ENCODE measurements at regions not wholly inside any gene's neighbourhood (a gene's known extent, or its start where the extent isn't known, plus 50 kb on each side); places are given as distances from the start of the nearest gene placed in this dataset.

DNA sequence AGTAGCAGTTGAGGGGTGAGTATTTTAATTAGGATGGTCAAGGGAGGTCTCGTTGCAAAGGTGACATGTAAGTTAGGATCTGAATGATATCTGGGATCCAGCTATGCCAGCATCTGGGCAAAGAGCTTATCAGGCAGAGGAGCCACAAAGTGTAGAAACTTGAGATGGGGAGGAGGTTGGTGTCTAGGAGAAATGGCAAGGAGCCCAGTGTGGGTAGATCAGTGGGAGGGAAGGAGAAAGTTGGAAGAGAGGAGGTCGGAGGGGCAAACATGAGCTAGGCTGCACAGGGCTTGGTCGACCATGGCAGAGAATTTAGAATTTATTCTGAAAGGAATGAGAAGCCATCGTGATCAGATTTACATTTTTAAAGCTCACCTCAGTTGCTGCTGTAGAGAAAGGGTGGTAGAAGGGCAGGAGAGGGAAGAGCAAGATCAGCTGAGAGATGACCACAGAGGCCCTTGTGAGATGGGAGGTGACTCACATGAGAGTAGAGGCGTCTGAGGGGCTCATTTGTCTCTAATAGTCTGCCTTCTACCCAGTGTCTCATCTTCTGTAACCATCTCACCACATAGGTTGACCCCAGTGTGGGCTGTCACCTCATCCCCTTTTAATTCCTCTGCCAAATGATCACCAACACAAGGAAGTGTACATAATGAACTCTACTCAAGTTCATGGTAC lies 170.0 kb downstream of the ETAA1 start:
- H3K36me3 ChIP-seq: no peaks in the 10 kb centered on the region
- no peak for DNase-seq (ENCODE audit: low read depth in 1 of 2, low spot score in 2 of 2)
- H3K27me3 ChIP-seq (replicated peaks): no peaks in the 10 kb centered on the region
- H3K4me3 ChIP-seq: no peak overlapping the region
- no peaks in the 10 kb centered on the region for H3K9me3 ChIP-seq (replicated peaks)
- no peak overlapping the region for H3K27ac ChIP-seq
- no peaks in the 10 kb centered on the region; the same call in 1 of the 2 replicates for H3K4me1 ChIP-seq (replicated peaks)

DNA sequence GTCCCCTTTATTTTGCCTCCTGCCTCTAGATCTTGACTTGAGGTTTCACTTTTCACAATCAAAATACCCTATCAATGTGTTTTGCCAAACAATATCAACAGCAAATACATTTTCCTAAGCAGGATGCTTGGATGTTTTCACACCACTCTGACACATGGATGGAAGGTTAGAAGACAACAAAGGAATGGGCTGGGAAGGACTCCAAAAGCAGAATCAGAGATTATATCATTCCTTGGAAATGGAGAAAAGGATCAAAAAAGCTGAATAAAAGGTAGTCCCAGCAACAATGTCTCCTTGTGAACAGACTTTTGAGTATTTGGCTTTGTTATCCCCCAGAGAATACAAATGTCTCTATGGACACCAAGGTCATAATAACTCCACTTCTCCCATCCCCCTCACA lies 170.8 kb downstream of the ETAA1 start:
- no peaks in the 10 kb centered on the region for H3K4me1 ChIP-seq (replicated peaks)
- no peaks in the 10 kb centered on the region for H3K9me3 ChIP-seq (replicated peaks)
- H3K27me3 ChIP-seq (replicated peaks): no peaks in the 10 kb centered on the region
- no peak for DNase-seq (ENCODE audit: low read depth in 1 of 2, low spot score in 2 of 2)
- H3K27ac ChIP-seq: no peak overlapping the region
- no peaks in the 10 kb centered on the region for H3K36me3 ChIP-seq
- no peak overlapping the region for H3K4me3 ChIP-seq

DNA sequence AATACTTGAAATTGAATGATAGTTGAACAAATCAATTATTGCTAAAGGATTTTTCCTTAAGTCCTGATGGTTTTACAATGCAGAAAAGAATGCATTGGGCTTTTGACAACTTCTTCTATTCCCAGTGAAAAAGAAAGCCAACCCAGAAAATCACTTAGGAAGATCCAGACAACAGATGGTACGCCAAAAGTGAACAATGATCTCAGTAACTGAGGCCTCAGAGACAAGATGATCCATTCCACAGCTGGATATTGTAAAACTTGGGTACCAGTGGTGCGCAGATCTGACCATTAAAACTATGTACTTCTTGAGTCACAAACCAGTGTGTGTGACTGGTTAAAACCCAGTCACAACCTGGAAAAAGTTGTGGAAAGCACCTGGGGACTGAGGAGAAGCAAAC lies 173.5 kb downstream of the ETAA1 start:
- Histone ChIP-seq H3K36me3 (peaks cover 2% of the 10 kb centered on the region; the same call in 1 of the 2 replicates), H3K27me3 (replicated peaks) (no peaks in the 10 kb centered on the region), H3K4me3 (no peak overlapping the region), H3K4me1 (replicated peaks) (peaks cover 11% of the 10 kb centered on the region), H3K27ac (no peak overlapping the region), H3K9me3 (replicated peaks) (no peaks in the 10 kb centered on the region)
- no peak for DNase-seq (ENCODE audit: low read depth in 1 of 2, low spot score in 2 of 2)

DNA sequence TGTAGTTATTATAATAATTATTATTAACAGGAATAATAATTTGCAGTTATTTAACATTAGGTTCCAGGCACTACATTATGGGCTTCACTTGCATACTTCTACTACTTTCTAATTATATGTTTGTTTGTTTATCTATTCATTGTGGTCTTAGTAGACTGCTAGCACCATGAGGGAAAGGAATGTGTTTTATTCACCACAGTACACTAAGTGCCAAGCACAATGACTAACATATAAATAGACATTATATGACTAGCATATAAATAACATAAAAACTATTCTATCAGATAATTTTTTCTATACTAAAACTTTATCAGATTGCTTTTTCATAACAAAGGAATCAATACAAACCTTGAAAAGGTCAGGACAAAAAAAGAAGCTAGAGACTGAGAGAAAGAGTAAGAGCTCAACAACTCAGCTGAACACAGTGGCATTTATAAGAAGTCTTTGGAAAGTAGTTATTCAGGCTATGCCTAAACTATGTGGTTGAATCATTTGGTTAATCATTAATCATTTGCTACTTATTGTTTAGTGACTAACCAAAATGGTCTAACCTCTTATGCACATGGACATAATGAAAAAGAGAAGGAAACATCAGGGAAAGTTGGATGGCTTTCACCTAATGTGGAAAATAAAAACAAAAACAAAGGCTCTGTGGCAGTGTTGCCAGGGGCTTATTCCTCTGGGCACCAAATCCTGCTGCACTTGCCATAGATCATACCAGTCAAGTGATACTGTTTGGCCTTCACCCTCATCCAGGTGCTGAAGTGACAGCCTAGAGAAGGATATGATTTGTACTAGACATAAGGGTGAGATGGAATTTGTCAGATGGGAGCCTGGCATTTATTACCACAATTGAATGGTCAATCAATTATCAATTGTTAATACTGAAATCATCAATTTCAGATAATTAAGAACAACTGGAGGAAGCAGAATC lies 174.9 kb downstream of the ETAA1 start:
- Histone ChIP-seq H3K27ac (no peak overlapping the region), H3K4me3 (no peak overlapping the region), H3K9me3 (replicated peaks) (no peaks in the 10 kb centered on the region; the same call in 1 of the 2 replicates), H3K4me1 (replicated peaks) (peaks cover 11% of the 10 kb centered on the region), H3K36me3 (peaks cover 2% of the 10 kb centered on the region; the same call in 1 of the 2 replicates), H3K27me3 (replicated peaks) (no peaks in the 10 kb centered on the region)
- no peak for DNase-seq (ENCODE audit: low read depth in 1 of 2, low spot score in 2 of 2)

DNA sequence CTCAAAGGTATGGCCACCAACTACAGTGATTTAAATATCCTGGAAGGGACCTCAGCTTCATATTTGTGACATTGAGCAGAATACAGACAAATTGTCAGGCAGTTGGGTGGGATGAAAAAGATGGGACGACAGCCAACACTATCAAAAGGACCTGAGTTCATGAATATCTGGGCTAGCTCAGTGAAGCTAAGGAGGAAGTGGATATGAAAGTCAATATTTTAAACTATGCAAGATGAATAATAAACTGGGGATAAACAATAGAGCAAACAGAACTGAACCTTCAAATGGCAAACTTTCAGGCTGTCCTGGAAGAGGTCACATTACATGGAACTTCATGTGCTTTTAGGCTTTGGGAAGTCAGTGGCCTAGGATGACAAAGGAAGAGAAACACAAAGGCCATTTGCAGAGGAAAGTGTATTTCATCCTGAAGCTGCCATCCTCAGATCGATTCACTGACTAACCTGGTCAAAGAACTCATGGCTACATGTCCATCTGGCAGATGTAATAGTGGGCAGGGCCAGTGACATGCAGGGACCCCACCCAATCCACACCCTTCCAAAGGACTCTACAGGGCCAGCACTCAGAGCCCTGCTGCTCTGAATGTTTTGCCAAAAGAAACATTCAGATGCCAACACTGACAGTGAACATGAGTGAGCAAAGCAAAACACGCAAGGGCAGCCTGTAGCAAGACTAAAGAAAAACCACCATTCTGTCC lies 175.7 kb downstream of the ETAA1 start:
- H3K4me3 ChIP-seq: no peak overlapping the region
- H3K27ac ChIP-seq: no peak overlapping the region
- DNase-seq (ENCODE audit: low read depth in 1 of 2, low spot score in 2 of 2): no peak

DNA sequence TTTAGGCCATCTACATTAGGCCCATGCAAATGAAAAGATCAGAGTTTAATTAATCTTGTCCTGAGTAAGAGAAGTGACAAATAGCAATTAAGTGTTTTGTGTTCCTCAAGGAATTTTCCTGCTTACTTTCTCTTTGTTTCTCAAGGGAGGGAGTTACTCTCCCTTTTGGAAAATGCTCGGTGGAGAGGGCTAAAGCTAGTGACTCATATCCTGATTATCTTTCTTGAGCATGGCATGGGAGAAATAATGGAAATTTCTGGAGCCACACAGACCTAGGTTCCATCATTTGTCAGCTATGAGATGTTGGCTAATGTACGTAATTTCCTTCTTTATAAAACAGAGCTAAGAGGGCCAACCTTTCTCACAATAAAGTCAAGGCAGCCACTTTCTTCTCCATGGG lies 177.1 kb downstream of the ETAA1 start:
- peak overlapping the region; percentile 82 for H3K27ac ChIP-seq
- H3K4me3 ChIP-seq: no peak overlapping the region
- peaks cover 2% of the 10 kb centered on the region; the same call in 1 of the 2 replicates for H3K36me3 ChIP-seq
- no peaks in the 10 kb centered on the region for H3K27me3 ChIP-seq (replicated peaks)
- DNase-seq (ENCODE audit: low read depth in 1 of 2, low spot score in 2 of 2): peak in 1 of 2 experiments; percentile 72
- no peaks in the 10 kb centered on the region; the same call in 1 of the 2 replicates for H3K9me3 ChIP-seq (replicated peaks)
- peaks cover 11% of the 10 kb centered on the region for H3K4me1 ChIP-seq (replicated peaks)

More for the DNA sequence above, 175.7 kb downstream of the ETAA1 start:
- Histone ChIP-seq H3K36me3 (peaks cover 2% of the 10 kb centered on the region; the same call in 1 of the 2 replicates), H3K9me3 (replicated peaks) (no peaks in the 10 kb centered on the region; the same call in 1 of the 2 replicates), H3K27me3 (replicated peaks) (no peaks in the 10 kb centered on the region), H3K4me1 (replicated peaks) (peaks cover 11% of the 10 kb centered on the region)

DNA sequence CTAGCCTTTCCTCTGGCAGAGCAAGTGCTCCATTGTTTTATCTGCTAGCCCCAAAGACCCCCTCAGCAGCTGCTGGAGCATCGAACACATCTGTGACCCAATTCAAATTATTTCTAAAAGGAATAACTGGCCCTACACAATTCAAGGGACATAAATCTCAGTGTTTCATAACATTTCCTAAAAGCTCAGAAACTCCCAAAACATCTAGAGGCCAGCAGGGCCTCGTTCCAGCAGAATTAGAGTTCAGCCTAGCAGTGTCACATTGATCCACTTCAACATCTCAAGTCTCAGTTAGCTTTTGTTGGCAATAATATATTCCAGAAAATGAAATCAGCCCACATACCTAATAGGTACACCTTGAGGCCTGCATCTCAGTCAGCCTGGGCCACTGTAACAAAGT lies 179.1 kb downstream of the ETAA1 start:
- H3K4me3 ChIP-seq: no peak overlapping the region
- no peaks in the 10 kb centered on the region; the same call in 1 of the 2 replicates for H3K9me3 ChIP-seq (replicated peaks)
- DNase-seq (ENCODE audit: low read depth in 1 of 2, low spot score in 2 of 2): no peak
- H3K27ac ChIP-seq: no peak overlapping the region
- H3K4me1 ChIP-seq (replicated peaks): peaks cover 11% of the 10 kb centered on the region
- H3K36me3 ChIP-seq: peaks cover 2% of the 10 kb centered on the region; the same call in 1 of the 2 replicates
- H3K27me3 ChIP-seq (replicated peaks): no peaks in the 10 kb centered on the region

DNA sequence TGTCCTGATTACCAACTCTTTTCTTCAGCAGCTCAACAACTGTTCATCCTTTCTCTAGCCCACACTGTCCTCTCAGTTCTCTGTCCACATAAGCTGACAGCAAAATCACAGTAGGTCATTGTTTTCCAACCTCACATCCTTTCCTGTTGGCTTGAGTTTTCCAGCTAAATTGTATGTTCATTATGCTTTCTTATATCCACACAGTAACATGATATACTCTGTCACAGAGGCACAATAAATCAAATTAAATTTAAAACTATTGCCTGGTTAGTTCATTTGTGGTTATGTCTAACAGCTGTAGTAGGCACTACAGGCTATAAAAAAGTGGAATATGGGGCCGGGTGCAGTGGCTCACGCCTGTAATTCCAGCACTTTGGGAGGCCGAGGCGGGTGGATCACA lies 179.9 kb downstream of the ETAA1 start:
- no peak for DNase-seq (ENCODE audit: low read depth in 1 of 2, low spot score in 2 of 2)
- H3K9me3 ChIP-seq (replicated peaks): no peaks in the 10 kb centered on the region; the same call in 1 of the 2 replicates
- no peak overlapping the region for H3K27ac ChIP-seq

DNA sequence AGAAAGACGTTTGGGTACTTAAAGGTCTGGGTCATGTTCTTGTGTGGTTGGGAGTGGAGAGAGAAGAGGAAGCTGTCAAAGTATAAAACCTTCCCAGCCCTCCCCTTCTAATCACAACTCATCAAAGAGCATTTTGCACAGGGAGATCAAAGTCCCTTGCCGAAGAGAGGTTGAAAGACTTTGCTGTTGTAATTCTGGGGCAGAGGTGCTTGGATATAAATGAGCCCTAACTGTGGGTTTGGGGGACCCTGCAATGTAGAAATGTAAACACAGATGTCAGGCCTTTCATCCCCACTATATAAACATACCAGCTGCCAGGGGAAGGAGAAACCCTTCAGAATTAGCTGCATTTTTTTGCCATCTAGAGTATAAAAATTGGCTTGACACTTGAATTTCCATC lies 182.1 kb downstream of the ETAA1 start:
- H3K27ac ChIP-seq: no peak overlapping the region
- H3K9me3 ChIP-seq (replicated peaks): peaks cover 4% of the 10 kb centered on the region
- no peak overlapping the region for H3K4me3 ChIP-seq
- peaks cover 4% of the 10 kb centered on the region for H3K4me1 ChIP-seq (replicated peaks)
- H3K27me3 ChIP-seq (replicated peaks): no peaks in the 10 kb centered on the region
- DNase-seq (ENCODE audit: low read depth in 1 of 2, low spot score in 2 of 2): no peak
- no peaks in the 10 kb centered on the region for H3K36me3 ChIP-seq

More for the DNA sequence above, 179.9 kb downstream of the ETAA1 start:
- H3K4me1 ChIP-seq (replicated peaks): peaks cover 11% of the 10 kb centered on the region
- no peak overlapping the region for H3K4me3 ChIP-seq
- peaks cover 2% of the 10 kb centered on the region; the same call in 1 of the 2 replicates for H3K36me3 ChIP-seq
- no peaks in the 10 kb centered on the region for H3K27me3 ChIP-seq (replicated peaks)

DNA sequence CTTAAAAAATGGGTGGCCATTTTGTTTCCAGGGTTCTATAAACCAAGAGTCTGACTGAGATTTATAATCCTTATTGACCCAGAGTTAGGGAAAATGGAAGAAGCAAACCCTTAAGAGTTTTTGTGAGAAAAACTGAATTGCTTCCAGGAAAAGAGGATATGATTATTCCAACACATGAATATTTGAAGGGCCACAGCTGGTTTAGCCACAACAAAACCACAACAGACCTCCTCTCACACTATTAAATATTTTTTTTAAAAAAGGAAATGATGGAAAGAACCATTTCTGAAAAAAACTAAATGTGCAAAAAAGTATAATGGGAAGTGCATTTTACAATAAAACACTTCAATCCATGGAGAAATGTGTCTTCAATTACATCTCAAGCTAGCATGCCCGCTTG lies 182.7 kb downstream of the ETAA1 start:
- H3K9me3 ChIP-seq (replicated peaks): peaks cover 4% of the 10 kb centered on the region
- H3K36me3 ChIP-seq: no peaks in the 10 kb centered on the region
- no peaks in the 10 kb centered on the region for H3K4me1 ChIP-seq (replicated peaks)
- no peak for DNase-seq (ENCODE audit: low read depth in 1 of 2, low spot score in 2 of 2)
- H3K4me3 ChIP-seq: no peak overlapping the region
- H3K27me3 ChIP-seq (replicated peaks): no peaks in the 10 kb centered on the region
- no peak overlapping the region for H3K27ac ChIP-seq

DNA sequence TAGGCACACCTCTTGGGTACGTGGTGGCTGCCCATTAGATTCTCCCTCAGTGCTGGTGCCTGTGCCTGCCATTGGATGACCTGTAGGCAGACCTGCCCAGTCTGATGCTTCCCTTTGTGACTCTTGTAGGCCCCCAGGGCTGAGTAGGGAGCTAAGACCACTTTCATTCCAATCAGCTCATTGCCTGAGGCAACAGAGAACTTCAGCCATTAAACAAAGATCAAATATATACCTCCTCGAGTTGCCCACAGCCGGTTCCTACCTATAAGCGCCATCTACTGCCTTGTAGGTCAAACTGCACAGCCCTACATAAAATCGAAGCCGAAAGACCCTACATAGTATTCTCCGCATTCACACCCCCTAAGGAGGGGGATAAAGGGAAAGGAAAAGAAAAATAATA lies 184.6 kb downstream of the ETAA1 start:
- H3K36me3 ChIP-seq: no peaks in the 10 kb centered on the region
- no peaks in the 10 kb centered on the region for H3K27me3 ChIP-seq (replicated peaks)
- DNase-seq (ENCODE audit: low read depth in 1 of 2, low spot score in 2 of 2): no peak
- H3K4me1 ChIP-seq (replicated peaks): no peaks in the 10 kb centered on the region
- no peak overlapping the region for H3K27ac ChIP-seq
- no peak overlapping the region for H3K4me3 ChIP-seq
- peaks cover 4% of the 10 kb centered on the region for H3K9me3 ChIP-seq (replicated peaks)

DNA sequence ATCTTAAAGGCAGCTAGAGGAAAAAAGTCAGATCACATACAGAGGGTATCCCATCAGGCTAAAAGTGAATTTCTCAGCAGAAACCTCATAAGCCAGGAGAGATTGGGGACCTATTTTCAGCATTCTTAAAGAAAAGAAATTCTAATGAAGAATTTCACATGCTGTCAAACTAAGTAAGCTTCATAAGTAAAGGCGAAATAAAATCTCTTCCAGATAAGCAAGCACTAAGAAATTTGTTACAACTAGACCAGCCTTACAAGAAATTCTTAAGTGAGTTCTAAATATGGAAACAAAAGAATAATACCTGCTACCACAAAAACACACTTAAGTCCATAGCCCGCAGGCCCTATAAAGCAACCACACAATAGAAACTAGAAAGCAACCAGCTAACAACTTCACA lies 186.1 kb downstream of the ETAA1 start:
- Histone ChIP-seq H3K4me1 (replicated peaks) (no peaks in the 10 kb centered on the region), H3K4me3 (no peak overlapping the region), H3K27me3 (replicated peaks) (no peaks in the 10 kb centered on the region), H3K27ac (no peak overlapping the region), H3K9me3 (replicated peaks) (peaks cover 4% of the 10 kb centered on the region; the same call in 1 of the 2 replicates), H3K36me3 (no peaks in the 10 kb centered on the region)
- no peak for DNase-seq (ENCODE audit: low read depth in 1 of 2, low spot score in 2 of 2)

DNA sequence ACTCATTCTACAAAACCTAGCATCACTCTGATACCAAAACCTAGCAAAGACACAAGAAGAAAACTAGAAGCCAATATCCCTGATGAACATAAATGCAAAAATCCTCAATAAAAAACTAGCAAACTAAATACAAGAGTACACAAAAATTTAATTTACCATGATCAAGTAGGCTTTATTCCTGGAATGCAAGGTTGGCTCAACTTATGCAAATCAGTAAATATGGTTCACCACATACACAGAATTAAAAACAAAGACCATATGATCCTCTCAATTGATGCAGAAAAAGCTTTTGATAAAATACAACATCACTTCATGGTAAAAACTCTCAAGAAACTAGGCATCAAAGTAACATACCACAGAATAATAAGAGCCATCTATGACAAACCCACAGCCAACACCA lies 188.3 kb downstream of the ETAA1 start:
- H3K27me3 ChIP-seq (replicated peaks): no peaks in the 10 kb centered on the region
- H3K4me1 ChIP-seq (replicated peaks): no peaks in the 10 kb centered on the region
- no peaks in the 10 kb centered on the region for H3K36me3 ChIP-seq
- H3K9me3 ChIP-seq (replicated peaks): peaks cover 4% of the 10 kb centered on the region; the same call in 1 of the 2 replicates
- DNase-seq (ENCODE audit: low read depth in 1 of 2, low spot score in 2 of 2): no peak
- H3K4me3 ChIP-seq: no peak overlapping the region
- no peak overlapping the region for H3K27ac ChIP-seq

All from SJSA1 (cell line).